Spleen (tissue), 11 donors: ENCODE measurements at regions not wholly inside any gene's neighbourhood (a gene's known extent, or its start where the extent isn't known, plus 50 kb on each side); places are given as distances from the start of the nearest gene placed in this dataset.

ENCODE experiments used
- DNase-seq: peaks from one replicate; pipeline ENCODE4 v3.0.0-alpha.2; 2020
- H3K27ac ChIP-seq, 8 donors: fragments of 200-600 bp; sonication (generic) in 7 of 8; 1 replicate in 4 of 8; 2 replicates in 4 of 8; pipeline versions ENCODE4 v1.5.0 to v1.8.0; 2016 to 2021; ENCODE audit warnings: inconsistent platforms in 4 of 8, mild to moderate bottlenecking in 4 of 8, moderate library complexity in 1 of 8
- H3K27me3 ChIP-seq, 7 donors: fragments of 200-600 bp; sonication (generic) in 6 of 7; replicated peaks in 1 of 7; 1 replicate in 4 of 7; 2 replicates in 3 of 7; pipeline versions ENCODE4 v1.5.0 to v1.8.0; 2016 to 2021; ENCODE audit warnings: inconsistent platforms in 3 of 7, mild to moderate bottlenecking in 1 of 7
- H3K36me3 ChIP-seq, 6 donors: fragments of 200-600 bp; sonication (generic) in 5 of 6; 1 replicate in 4 of 6; 2 replicates in 2 of 6; pipeline versions ENCODE4 v1.5.0 to v1.8.0; 2016 to 2021; ENCODE audit warnings: inconsistent platforms in 2 of 6
- H3K4me1 ChIP-seq, 6 donors: fragments of 200-600 bp; sonication (generic) in 5 of 6; 1 replicate in 3 of 6; 2 replicates in 3 of 6; pipeline versions ENCODE4 v1.5.0 to v1.8.0; 2016 to 2021; ENCODE audit warnings: inconsistent platforms in 3 of 6
- H3K4me3 ChIP-seq, 8 donors: fragments of 200-600 bp; sonication (generic) in 7 of 8; 1 replicate in 4 of 8; 2 replicates in 4 of 8; pipeline versions ENCODE4 v1.5.0 to v1.8.0; 2016 to 2021; ENCODE audit warnings: inconsistent platforms in 4 of 8, mild to moderate bottlenecking in 4 of 8, moderate library complexity in 2 of 8
- H3K9me3 ChIP-seq, 8 donors: fragments of 200-600 bp; sonication (generic) in 7 of 8; 1 replicate in 4 of 8; 2 replicates in 4 of 8; pipeline versions ENCODE4 v1.5.0 to v1.8.0; 2016 to 2021; ENCODE audit warnings: inconsistent platforms in 4 of 8
- CTCF ChIP-seq, 11 experiments: fragments of 200-600 bp in 7 of 11; fragments of 450-650 bp in 4 of 11; sonication (generic) in 4 of 11; IDR thresholded peaks in 8 of 11; conservative IDR thresholded peaks in 3 of 11; 1 replicate in 7 of 11; 2 replicates in 4 of 11; pipeline versions ENCODE4 v1.4.0 to v1.8.0; 2016 to 2021; ENCODE audit warnings: antibody characterized with exemption in 11 of 11, inconsistent platforms in 4 of 11, mild to moderate bottlenecking in 1 of 11
- POLR2A ChIP-seq, 3 donors: fragments of 450-650 bp; IDR thresholded peaks; one replicate each; pipeline ENCODE4 v1.5.1; 2017; ENCODE audit warnings: antibody characterized with exemption in 3 of 3, mild to moderate bottlenecking in 1 of 3
- POLR2AphosphoS5 ChIP-seq, 3 donors: sonication (generic); formaldehyde crosslinking; IDR thresholded peaks; one replicate each; pipeline ENCODE4 v1.5.1; 2017; ENCODE audit warnings: antibody characterized with exemption in 3 of 3
- WGBS, 5 donors: extraction: QIAGEN DNeasy Blood & Tissue Kit in 3 of 5; methylation state at CpG; one replicate each; pipeline versions ENCODE4 v1.1.5 to v1.1.7; 2013 to 2018; 5-methylcytosine and 5-hydroxymethylcytosine counted together
- intact Hi-C: fragments of 100-400 bp; cut with DNase I; formaldehyde crosslinking; loops from one replicate; pipeline ENCODE4 v1.15.0; 2023; ENCODE audit warnings: low total_unique reads
- donor health status: healthy with polysubstance abuse.
- donor health status: DM: no; HTN: no; CAD: no; lungs with moderate emphysema.
- donor health status: DM: no; HTN: no; CAD: no.
- donor health status: Bipolar disorder and iron deficiency.
- donor health status: healthy.
- donor health status: DM: no; HTN: no; CAD: no.
- donor health status: DM: yes; HTN: yes; CAD: no.

- Histone ChIP-seq H3K4me1 (no peaks in the 10 kb centered on the region), H3K4me3 (no peak overlapping the region), H3K9me3 (peaks cover 0 to 57% (median 38%) of the 10 kb centered on the region in 8 donors), H3K27ac (no peak overlapping the region), H3K36me3 (no peaks in the 10 kb centered on the region), H3K27me3 (no peaks in the 10 kb centered on the region)
- peak; percentile 66 for DNase-seq
- intact Hi-C loops: no loop called here
- no peak for TF ChIP-seq POLR2A (IDR thresholded peaks at IDR 0.05)
- TF ChIP-seq CTCF (IDR thresholded peaks at IDR 0.05 in 8 of 11, conservative IDR thresholded peaks at IDR 0.05 in 3 of 11): no peak
- no peak for TF ChIP-seq POLR2AphosphoS5 (IDR thresholded peaks at IDR 0.05)
- WGBS, 5 donors: 85 to 96% (median 93%) methylated on average over 9 to 12 of the region's 12 CpGs
Measured at GRCh38 chr9:30944741-30945280, 1439.6 kb upstream of the ACO1 start.

- DNase-seq: no peak
- Histone ChIP-seq H3K4me1 (no peaks in the 10 kb centered on the region), H3K27ac (no peak overlapping the region), H3K9me3 (peaks cover 0 to 17% (median 3%) of the 10 kb centered on the region in 8 donors), H3K27me3 (no peaks in the 10 kb centered on the region), H3K36me3 (no peaks in the 10 kb centered on the region), H3K4me3 (no peak overlapping the region)
- intact Hi-C loops: no loop called here
- TF ChIP-seq CTCF (IDR thresholded peaks at IDR 0.05 in 8 of 11, conservative IDR thresholded peaks at IDR 0.05 in 3 of 11): no peak
- TF ChIP-seq POLR2AphosphoS5 (IDR thresholded peaks at IDR 0.05): no peak
- no peak for TF ChIP-seq POLR2A (IDR thresholded peaks at IDR 0.05)
Measured at GRCh38 chr9:30964332-30964731, 1420.1 kb upstream of the ACO1 start.

- no peaks in the 10 kb centered on the region for H3K27me3 ChIP-seq
- intact Hi-C loops: no loop called here
- DNase-seq: no peak
Measured at GRCh38 chr9:30967476-30967875, 1417.0 kb upstream of the ACO1 start.

GRCh38 chr9:30970186-30970585 is 1414.3 kb upstream of the ACO1 start:
- no peak for DNase-seq
- intact Hi-C loops: no loop called here
- no peak for TF ChIP-seq POLR2AphosphoS5 (IDR thresholded peaks at IDR 0.05)
- TF ChIP-seq POLR2A (IDR thresholded peaks at IDR 0.05): no peak
- TF ChIP-seq CTCF (IDR thresholded peaks at IDR 0.05 in 8 of 11, conservative IDR thresholded peaks at IDR 0.05 in 3 of 11): no peak
- Histone ChIP-seq H3K27me3 (no peaks in the 10 kb centered on the region), H3K4me1 (no peaks in the 10 kb centered on the region), H3K36me3 (no peaks in the 10 kb centered on the region), H3K9me3 (no peaks in the 10 kb centered on the region), H3K27ac (no peak overlapping the region), H3K4me3 (no peak overlapping the region)
- WGBS, 5 donors: 79 to 82% (median 81%) methylated on average over 2 of the region's 2 CpGs

More at GRCh38 chr9:30967476-30967875, 1417.0 kb upstream of the ACO1 start:
- Histone ChIP-seq H3K9me3 (peaks cover 0 to 17% (median 3%) of the 10 kb centered on the region in 8 donors), H3K36me3 (no peaks in the 10 kb centered on the region), H3K4me1 (no peaks in the 10 kb centered on the region), H3K27ac (no peak overlapping the region), H3K4me3 (no peak overlapping the region)
- WGBS, 5 donors: 31 to 50% (median 41%) methylated on average over 1 of the region's 1 CpG
- TF ChIP-seq CTCF (IDR thresholded peaks at IDR 0.05 in 8 of 11, conservative IDR thresholded peaks at IDR 0.05 in 3 of 11) (no peak), POLR2A (IDR thresholded peaks at IDR 0.05) (no peak), POLR2AphosphoS5 (IDR thresholded peaks at IDR 0.05) (no peak)
